ENCODE measurements at regions not wholly inside any gene's neighbourhood (a gene's known extent, or its start where the extent isn't known, plus 50 kb on each side); places are given as distances from the start of the nearest gene placed in this dataset.

DNA sequence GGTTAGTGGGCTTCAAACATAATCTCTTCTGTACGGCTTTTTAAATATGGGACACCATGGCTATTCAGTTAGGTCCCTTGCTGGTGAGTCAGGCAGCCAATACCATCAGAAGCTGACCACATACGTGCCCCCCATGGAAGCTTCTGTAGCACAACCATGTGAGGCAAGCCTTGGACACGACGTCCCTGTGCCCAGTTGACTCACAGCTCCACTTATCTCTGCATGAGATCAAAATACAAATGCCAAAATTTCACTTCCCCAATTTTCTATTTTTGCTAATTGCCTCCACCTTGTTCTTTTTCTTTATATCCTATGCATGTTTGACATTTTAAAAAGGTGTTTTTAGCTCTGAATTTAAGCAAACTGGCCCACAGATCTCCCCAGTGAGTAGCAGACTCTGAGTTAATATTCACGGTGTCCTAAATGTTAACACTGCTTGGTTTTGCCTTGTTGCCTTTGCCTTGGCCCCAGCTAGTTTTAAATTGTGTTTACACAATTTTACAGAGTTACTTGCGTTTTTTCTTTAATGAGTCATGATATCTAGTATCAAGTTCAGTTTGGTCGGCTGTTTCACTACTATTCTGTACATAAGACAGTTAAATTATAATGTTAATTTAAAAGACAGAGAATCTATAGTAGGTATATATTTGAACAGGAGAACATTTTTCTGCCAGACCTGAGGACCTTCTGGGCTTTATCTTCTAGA is 77.5 kb downstream of the CDCA7 start:
- TF ChIP-seq, protein P1, sequence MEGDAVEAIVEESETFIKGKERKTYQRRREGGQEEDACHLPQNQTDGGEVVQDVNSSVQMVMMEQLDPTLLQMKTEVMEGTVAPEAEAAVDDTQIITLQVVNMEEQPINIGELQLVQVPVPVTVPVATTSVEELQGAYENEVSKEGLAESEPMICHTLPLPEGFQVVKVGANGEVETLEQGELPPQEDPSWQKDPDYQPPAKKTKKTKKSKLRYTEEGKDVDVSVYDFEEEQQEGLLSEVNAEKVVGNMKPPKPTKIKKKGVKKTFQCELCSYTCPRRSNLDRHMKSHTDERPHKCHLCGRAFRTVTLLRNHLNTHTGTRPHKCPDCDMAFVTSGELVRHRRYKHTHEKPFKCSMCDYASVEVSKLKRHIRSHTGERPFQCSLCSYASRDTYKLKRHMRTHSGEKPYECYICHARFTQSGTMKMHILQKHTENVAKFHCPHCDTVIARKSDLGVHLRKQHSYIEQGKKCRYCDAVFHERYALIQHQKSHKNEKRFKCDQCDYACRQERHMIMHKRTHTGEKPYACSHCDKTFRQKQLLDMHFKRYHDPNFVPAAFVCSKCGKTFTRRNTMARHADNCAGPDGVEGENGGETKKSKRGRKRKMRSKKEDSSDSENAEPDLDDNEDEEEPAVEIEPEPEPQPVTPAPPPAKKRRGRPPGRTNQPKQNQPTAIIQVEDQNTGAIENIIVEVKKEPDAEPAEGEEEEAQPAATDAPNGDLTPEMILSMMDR (IDR thresholded peaks at IDR 0.05), result no peak
- no peak for TF ChIP-seq POLR2A (IDR thresholded peaks at IDR 0.05)

All from transverse colon (tissue), 3 donors.